Hepatocyte (in vitro differentiated cells): ENCODE measurements at regions not wholly inside any gene's neighbourhood (a gene's known extent, or its start where the extent isn't known, plus 50 kb on each side); places are given as distances from the start of the nearest gene placed in this dataset.

Experiments
- DNase-seq: peaks from one replicate; pipeline ENCODE4 v3.0.0-alpha.2; 2016; ENCODE audit warnings: low spot score
- H2AFZ ChIP-seq: fragments of 200-600 bp; sonication (generic); 2 replicates; pipeline ENCODE4 v1.6.0; 2016; ENCODE audit warnings: antibody characterized with exemption, mild to moderate bottlenecking
- H3K27ac ChIP-seq: fragments of 200-600 bp; sonication (generic); 2 replicates; pipeline ENCODE4 v1.5.1; 2016; ENCODE audit warnings: mild to moderate bottlenecking
- H3K27me3 ChIP-seq: fragments of 200-600 bp; sonication (generic); 2 replicates; pipeline ENCODE4 v1.6.1; 2016
- H3K36me3 ChIP-seq: fragments of 200-600 bp; sonication (generic); replicated peaks from 2 replicates; pipeline ENCODE4 v1.5.1; 2016; ENCODE audit warnings: low read depth; ENCODE audit not compliant: insufficient read depth
- H3K4me1 ChIP-seq: fragments of 200-600 bp; sonication (generic); 2 replicates; pipeline ENCODE4 v1.5.1; 2016; ENCODE audit warnings: mild to moderate bottlenecking, moderate library complexity; ENCODE audit not compliant: insufficient read depth
- H3K4me2 ChIP-seq: fragments of 200-600 bp; sonication (generic); 2 replicates; pipeline ENCODE4 v1.6.0; 2016
- H3K4me3 ChIP-seq: fragments of 200-600 bp; sonication (generic); 2 replicates; pipeline ENCODE4 v1.5.1; 2016; ENCODE audit warnings: mild to moderate bottlenecking
- H3K79me2 ChIP-seq: fragments of 200-600 bp; sonication (generic); 2 replicates; pipeline ENCODE4 v1.6.0; 2017; ENCODE audit warnings: mild to moderate bottlenecking
- H3K9me2 ChIP-seq: fragments of 200-600 bp; sonication (generic); replicated peaks from 2 replicates; pipeline ENCODE4 v1.6.0; 2017; ENCODE audit warnings: mild to moderate bottlenecking; ENCODE audit not compliant: insufficient read depth
- H3K9me3 ChIP-seq: fragments of 200-600 bp; sonication (generic); 2 replicates; pipeline ENCODE4 v1.5.1; 2016; ENCODE audit warnings: low read depth, mild to moderate bottlenecking
- H4K20me1 ChIP-seq: fragments of 200-600 bp; sonication (generic); 2 replicates; pipeline ENCODE4 v1.6.0; 2016; ENCODE audit warnings: mild to moderate bottlenecking; ENCODE audit not compliant: insufficient read depth, poor library complexity, severe bottlenecking
- CTCF ChIP-seq: fragments of 200-600 bp; sonication (generic); IDR thresholded peaks from 2 replicates; pipeline ENCODE4 v1.5.1; 2016; ENCODE audit warnings: antibody characterized with exemption, mild to moderate bottlenecking; ENCODE audit not compliant: poor library complexity
- EZH2 ChIP-seq: fragments of 200-600 bp; sonication (generic); IDR thresholded peaks from 2 replicates; pipeline ENCODE4 v1.6.1; 2016; ENCODE audit warnings: antibody characterized with exemption, mild to moderate bottlenecking, borderline replicate concordance
- EZH2phosphoT487 ChIP-seq: fragments of 200-600 bp; sonication (generic); IDR thresholded peaks from one replicate; pipeline ENCODE4 v1.6.1; 2018; ENCODE audit warnings: antibody characterized with exemption, mild to moderate bottlenecking, low read depth, moderate library complexity; ENCODE audit not compliant: unreplicated experiment, severe bottlenecking
- WGBS: methylation state at CpG from one replicate; pipeline ENCODE4 v1.1.6; 2016; ENCODE audit warnings: low lambda C conversion rate; ENCODE audit errors: missing lambda C conversion rate; 5-methylcytosine and 5-hydroxymethylcytosine counted together

GRCh38 chr6:169339731-169340309 lies 86.2 kb upstream of the THBS2 start:
- H3K9me2 ChIP-seq: no peaks in the 10 kb centered on the region
- H3K4me3 ChIP-seq: no peak overlapping the region
- H3K4me1 ChIP-seq: peaks cover 7% of the 10 kb centered on the region
- WGBS: 43% methylated on average over 12 of the region's 12 CpGs
- peak overlapping the region; percentile 18 for H3K4me2 ChIP-seq
- TF ChIP-seq CTCF (no peak), EZH2phosphoT487 (no peak), EZH2 (no peak)
- H2AFZ ChIP-seq: no peak overlapping the region
- H3K27ac ChIP-seq: peak overlapping the region; percentile 35
- no peaks in the 10 kb centered on the region for H3K79me2 ChIP-seq
- peak; percentile 80 for DNase-seq
- no peaks in the 10 kb centered on the region for H3K9me3 ChIP-seq
- no peaks in the 10 kb centered on the region for H4K20me1 ChIP-seq
- H3K27me3 ChIP-seq: no peaks in the 10 kb centered on the region
- H3K36me3 ChIP-seq: no peaks in the 10 kb centered on the region

- DNase-seq: no peak
- no peaks in the 10 kb centered on the region for H3K27me3 ChIP-seq
- no peaks in the 10 kb centered on the region for H3K79me2 ChIP-seq
- no peak overlapping the region for H2AFZ ChIP-seq
- H3K4me1 ChIP-seq: peaks cover 7% of the 10 kb centered on the region
- H3K36me3 ChIP-seq: no peaks in the 10 kb centered on the region
- H4K20me1 ChIP-seq: no peaks in the 10 kb centered on the region
- peak overlapping the region; percentile 18 for H3K4me2 ChIP-seq
- H3K27ac ChIP-seq: peak overlapping the region; percentile 35
- TF ChIP-seq EZH2phosphoT487 (no peak), CTCF (no peak), EZH2 (no peak)
- H3K9me2 ChIP-seq: no peaks in the 10 kb centered on the region
- H3K9me3 ChIP-seq: no peaks in the 10 kb centered on the region
- 75% methylated on average over 9 of the region's 9 CpGs for WGBS
- no peak overlapping the region for H3K4me3 ChIP-seq
Measured at GRCh38 chr6:169339025-169339424, 85.4 kb upstream of the THBS2 start.

- Histone ChIP-seq H3K9me3 (no peaks in the 10 kb centered on the region), H3K9me2 (no peaks in the 10 kb centered on the region), H3K4me3 (no peak overlapping the region), H3K4me1 (peaks cover 7% of the 10 kb centered on the region), H3K4me2 (no peak overlapping the region), H2AFZ (no peak overlapping the region), H3K27me3 (no peaks in the 10 kb centered on the region), H3K36me3 (no peaks in the 10 kb centered on the region), H3K79me2 (no peaks in the 10 kb centered on the region), H4K20me1 (no peaks in the 10 kb centered on the region), H3K27ac (no peak overlapping the region)
- WGBS: 90% methylated on average over 11 of the region's 11 CpGs
- TF ChIP-seq EZH2phosphoT487 (no peak), EZH2 (no peak), CTCF (no peak)
- no peak for DNase-seq
Measured at GRCh38 chr6:169337886-169338445, 84.3 kb upstream of the THBS2 start.
